GM19043 (cell line): ENCODE measurements at regions not wholly inside any gene's neighbourhood (a gene's known extent, or its start where the extent isn't known, plus 50 kb on each side); places are given as distances from the start of the nearest gene placed in this dataset.
"Not testable (repeated sequence)": the region's sequence is repeated elsewhere in the genome, so short reads cannot be mapped to it uniquely, and the experiment has no call there.

ENCODE experiments used
- ATAC-seq: cut with Tn5 transposase; IDR thresholded peaks from one replicate; pipeline ENCODE4 v1.9.1; 2021; ENCODE audit warnings: low read depth; ENCODE audit not compliant: unreplicated experiment

- no peak for ATAC-seq
Observed at GRCh38 chr6:122202576-122203137, 196.8 kb upstream of the HSF2 start.

GRCh38 chr6:122207061-122207460 is 192.4 kb upstream of the HSF2 start:
- no peak for ATAC-seq

GRCh38 chr6:122207794-122208193 is 191.7 kb upstream of the HSF2 start:
- ATAC-seq = no peak

- ATAC-seq = no peak
Observed at GRCh38 chr6:122214605-122215318, 184.7 kb upstream of the HSF2 start.

- no peak for ATAC-seq
Observed at GRCh38 chr6:122220254-122220653, 179.2 kb upstream of the HSF2 start.

GRCh38 chr6:122222761-122223160 is 176.7 kb upstream of the HSF2 start:
- no peak for ATAC-seq

- no peak for ATAC-seq
Observed at GRCh38 chr6:122223251-122223650, 176.2 kb upstream of the HSF2 start.

GRCh38 chr6:122238861-122239260 is 160.6 kb upstream of the HSF2 start:
- no peak for ATAC-seq

GRCh38 chr6:122246906-122247658 is 152.4 kb upstream of the HSF2 start:
- ATAC-seq = no peak

GRCh38 chr6:122248001-122248669 is 151.3 kb upstream of the HSF2 start:
- no peak for ATAC-seq

GRCh38 chr6:122248844-122249243 is 150.6 kb upstream of the HSF2 start:
- no peak for ATAC-seq

- no peak for ATAC-seq
Observed at GRCh38 chr6:122258839-122259238, 140.6 kb upstream of the HSF2 start.

- no peak for ATAC-seq
Observed at GRCh38 chr6:122264557-122264956, 134.9 kb upstream of the HSF2 start.

- ATAC-seq = no peak
Observed at GRCh38 chr6:122265755-122266154, 133.7 kb upstream of the HSF2 start.

GRCh38 chr6:122268394-122268793 is 131.1 kb upstream of the HSF2 start:
- ATAC-seq = no peak

- ATAC-seq = no peak
Observed at GRCh38 chr6:122276637-122277036, 122.8 kb upstream of the HSF2 start.

GRCh38 chr6:122280105-122281021 is 119.1 kb upstream of the HSF2 start:
- ATAC-seq = not testable (repeated sequence)

- no peak for ATAC-seq
Observed at GRCh38 chr6:122283884-122284283, 115.6 kb upstream of the HSF2 start.

GRCh38 chr6:122284848-122285247 is 114.6 kb upstream of the HSF2 start:
- no peak for ATAC-seq

GRCh38 chr6:122285292-122285913 is 114.0 kb upstream of the HSF2 start:
- ATAC-seq = no peak
